Type B pancreatic cell (in vitro differentiated cells): ENCODE measurements at regions not wholly inside any gene's neighbourhood (a gene's known extent, or its start where the extent isn't known, plus 50 kb on each side); places are given as distances from the start of the nearest gene placed in this dataset.

ENCODE experiments used
- DNase-seq: peaks from one replicate; pipeline ENCODE4 v3.0.0; 2021; ENCODE audit warnings: mixed read lengths; ENCODE audit not compliant: unreplicated experiment; ENCODE audit errors: extremely low spot score
- H3K27ac Mint-ChIP-seq: 2 replicates; pipeline ENCODE4 v1.8.0; 2021; ENCODE audit warnings: mild to moderate bottlenecking, mixed read lengths
- H3K27me3 Mint-ChIP-seq: 2 replicates; pipeline ENCODE4 v1.8.0; 2021; ENCODE audit warnings: mixed read lengths
- H3K36me3 Mint-ChIP-seq: 2 replicates; pipeline ENCODE4 v1.8.0; 2021; ENCODE audit warnings: mixed read lengths
- H3K4me1 Mint-ChIP-seq: one replicate; pipeline ENCODE4 v1.8.0; 2021; ENCODE audit warnings: mixed read lengths; ENCODE audit not compliant: unreplicated experiment
- H3K4me3 Mint-ChIP-seq: 2 replicates; pipeline ENCODE4 v1.8.0; 2021; ENCODE audit warnings: mild to moderate bottlenecking, mixed read lengths
- H3K9me3 Mint-ChIP-seq: 2 replicates; pipeline ENCODE4 v1.8.0; 2021; ENCODE audit warnings: mixed read lengths
- CTCF ChIP-seq: fragments of 200-600 bp; sonication (generic); conservative IDR thresholded peaks from 2 replicates; pipeline ENCODE4 v1.5.0; 2021; ENCODE audit warnings: antibody characterized with exemption, mild to moderate bottlenecking

- Mint-ChIP-seq H3K27me3 (peaks cover 13% of the 10 kb centered on the region), H3K9me3 (no peaks in the 10 kb centered on the region), H3K4me3 (no peak overlapping the region), H3K27ac (no peak overlapping the region), H3K36me3 (no peaks in the 10 kb centered on the region), H3K4me1 (peaks cover 5% of the 10 kb centered on the region)
- DNase-seq, result no peak
- no peak for TF ChIP-seq CTCF
Measured at GRCh38 chr19:28868836-28869235, 344.1 kb downstream of the UQCRFS1 start.

- H3K36me3 Mint-ChIP-seq, result no peaks in the 10 kb centered on the region
- peaks cover 8% of the 10 kb centered on the region for H3K27me3 Mint-ChIP-seq
- peaks cover 5% of the 10 kb centered on the region for H3K4me1 Mint-ChIP-seq
- no peak overlapping the region for H3K27ac Mint-ChIP-seq
- H3K4me3 Mint-ChIP-seq, result no peak overlapping the region
- H3K9me3 Mint-ChIP-seq, result no peaks in the 10 kb centered on the region
- DNase-seq, result no peak
- TF ChIP-seq CTCF, result no peak
Measured at GRCh38 chr19:28867978-28868377, 345.0 kb downstream of the UQCRFS1 start.

- Mint-ChIP-seq H3K4me1 (peaks cover 5% of the 10 kb centered on the region), H3K4me3 (no peak overlapping the region)
Measured at GRCh38 chr19:28864577-28865042, 348.3 kb downstream of the UQCRFS1 start.

GRCh38 chr19:28864024-28864503 lies 348.9 kb downstream of the UQCRFS1 start:
- no peak overlapping the region for H3K27ac Mint-ChIP-seq
- TF ChIP-seq CTCF, result no peak
- DNase-seq, result no peak
- no peak overlapping the region for H3K4me3 Mint-ChIP-seq
- peaks cover 10% of the 10 kb centered on the region for H3K27me3 Mint-ChIP-seq
- no peaks in the 10 kb centered on the region for H3K36me3 Mint-ChIP-seq
- H3K9me3 Mint-ChIP-seq, result no peaks in the 10 kb centered on the region
- peaks cover 4% of the 10 kb centered on the region for H3K4me1 Mint-ChIP-seq

More at GRCh38 chr19:28864577-28865042, 348.3 kb downstream of the UQCRFS1 start:
- no peak for TF ChIP-seq CTCF
- Mint-ChIP-seq H3K27ac (no peak overlapping the region), H3K9me3 (no peaks in the 10 kb centered on the region), H3K36me3 (no peaks in the 10 kb centered on the region), H3K27me3 (peaks cover 8% of the 10 kb centered on the region)
- no peak for DNase-seq

DNA sequence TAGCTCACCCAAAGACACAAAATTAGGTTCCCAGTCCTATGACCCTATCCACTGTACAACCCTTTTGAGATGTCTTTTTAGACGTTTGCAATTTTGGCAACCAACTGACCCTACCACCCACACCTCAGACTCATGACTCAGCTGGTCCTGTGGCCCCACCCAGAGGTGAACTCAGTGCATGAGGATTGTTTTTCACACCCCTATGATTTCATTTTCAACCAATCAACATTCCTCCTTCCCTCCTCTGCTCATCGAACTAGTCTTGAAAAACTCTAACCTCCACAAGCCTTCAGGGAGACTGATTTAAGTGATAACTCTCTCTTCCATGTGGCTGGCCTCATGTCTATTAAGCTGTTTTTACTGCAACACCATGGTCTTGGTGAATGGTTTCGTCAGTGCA lies 350.7 kb downstream of the UQCRFS1 start:
- H3K36me3 Mint-ChIP-seq, result no peaks in the 10 kb centered on the region
- H3K9me3 Mint-ChIP-seq, result no peaks in the 10 kb centered on the region
- H3K27ac Mint-ChIP-seq, result no peak overlapping the region
- no peak for TF ChIP-seq CTCF
- peaks cover 8% of the 10 kb centered on the region for H3K27me3 Mint-ChIP-seq
- no peak overlapping the region for H3K4me3 Mint-ChIP-seq
- no peaks in the 10 kb centered on the region for H3K4me1 Mint-ChIP-seq
- no peak for DNase-seq

DNA sequence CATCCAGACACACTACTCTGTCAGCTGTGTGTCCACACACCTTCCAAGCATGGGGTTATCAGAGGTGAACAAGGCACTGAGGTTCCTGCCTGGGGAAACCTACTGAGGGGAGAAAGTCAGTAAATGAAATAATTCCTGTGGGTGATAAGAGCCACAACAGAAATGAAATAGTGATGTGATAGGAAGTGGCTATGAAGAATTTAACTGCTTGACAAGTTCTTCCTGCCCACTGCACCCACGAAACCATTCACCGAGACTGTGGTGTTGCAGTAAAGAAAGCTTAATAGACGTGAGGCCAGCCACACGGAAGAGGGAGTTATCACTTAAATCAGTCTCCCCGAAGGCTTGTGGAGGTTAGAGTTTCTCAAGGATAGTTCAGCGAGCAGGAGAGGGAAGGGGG lies 353.1 kb downstream of the UQCRFS1 start:
- DNase-seq, result no peak
- H3K36me3 Mint-ChIP-seq, result no peaks in the 10 kb centered on the region
- no peaks in the 10 kb centered on the region for H3K9me3 Mint-ChIP-seq
- H3K4me3 Mint-ChIP-seq, result no peak overlapping the region
- no peak for TF ChIP-seq CTCF
- H3K27ac Mint-ChIP-seq, result no peak overlapping the region
- no peaks in the 10 kb centered on the region for H3K4me1 Mint-ChIP-seq
- H3K27me3 Mint-ChIP-seq, result peaks cover 8% of the 10 kb centered on the region
